Activated naive CD4-positive, alpha-beta T cell treated with anti-CD3 and anti-CD28 coated beads, Interleukin-2, amount 50 U/mL, for 24 hours (primary cell): ENCODE measurements at regions not wholly inside any gene's neighbourhood (a gene's known extent, or its start where the extent isn't known, plus 50 kb on each side); places are given as distances from the start of the nearest gene placed in this dataset.

ENCODE experiments used
- H3K27ac Mint-ChIP-seq: one replicate; pipeline ENCODE4 v1.8.0; 2021; ENCODE audit warnings: mild to moderate bottlenecking, mixed read lengths
- H3K27me3 Mint-ChIP-seq: one replicate; pipeline ENCODE4 v1.8.0; 2021; ENCODE audit warnings: mixed read lengths
- H3K36me3 Mint-ChIP-seq: one replicate; pipeline ENCODE4 v1.8.0; 2021; ENCODE audit warnings: mixed read lengths
- H3K4me1 Mint-ChIP-seq: one replicate; pipeline ENCODE4 v1.8.0; 2021; ENCODE audit warnings: mixed read lengths
- H3K4me3 Mint-ChIP-seq: one replicate; pipeline ENCODE4 v1.8.0; 2021; ENCODE audit warnings: mild to moderate bottlenecking, mixed read lengths
- H3K9me3 Mint-ChIP-seq: one replicate; pipeline ENCODE4 v1.8.0; 2021; ENCODE audit warnings: mixed read lengths

- Mint-ChIP-seq H3K36me3 (no peaks in the 10 kb centered on the region), H3K4me1 (no peaks in the 10 kb centered on the region), H3K27ac (no peak overlapping the region), H3K4me3 (no peak overlapping the region), H3K27me3 (no peaks in the 10 kb centered on the region), H3K9me3 (peaks cover 5% of the 10 kb centered on the region)
These were observed 1282.6 kb downstream of the NCAM2 start for GRCh38 chr21:22280851-22281250.

GRCh38 chr21:22288885-22289499 is 1290.8 kb downstream of the NCAM2 start:
- no peak overlapping the region for H3K27ac Mint-ChIP-seq

GRCh38 chr21:22292144-22292543 is 1293.9 kb downstream of the NCAM2 start:
- Mint-ChIP-seq H3K4me3 (no peak overlapping the region), H3K27ac (no peak overlapping the region), H3K27me3 (no peaks in the 10 kb centered on the region)

More at GRCh38 chr21:22288885-22289499, 1290.8 kb downstream of the NCAM2 start:
- Mint-ChIP-seq H3K4me1 (no peaks in the 10 kb centered on the region), H3K27me3 (no peaks in the 10 kb centered on the region), H3K36me3 (no peaks in the 10 kb centered on the region), H3K4me3 (no peak overlapping the region), H3K9me3 (peaks cover 5% of the 10 kb centered on the region)

GRCh38 chr21:22297575-22297974 is 1299.4 kb downstream of the NCAM2 start:
- Mint-ChIP-seq H3K4me3 (no peak overlapping the region), H3K9me3 (peaks cover 15% of the 10 kb centered on the region), H3K36me3 (peaks cover 2% of the 10 kb centered on the region), H3K27ac (no peak overlapping the region), H3K4me1 (no peaks in the 10 kb centered on the region), H3K27me3 (no peaks in the 10 kb centered on the region)

More at GRCh38 chr21:22292144-22292543, 1293.9 kb downstream of the NCAM2 start:
- peaks cover 4% of the 10 kb centered on the region for H3K9me3 Mint-ChIP-seq
- no peaks in the 10 kb centered on the region for H3K36me3 Mint-ChIP-seq
- H3K4me1 Mint-ChIP-seq: no peaks in the 10 kb centered on the region

GRCh38 chr21:22311741-22312462 is 1313.7 kb downstream of the NCAM2 start:
- no peaks in the 10 kb centered on the region for H3K4me1 Mint-ChIP-seq
- H3K36me3 Mint-ChIP-seq: no peaks in the 10 kb centered on the region
- no peaks in the 10 kb centered on the region for H3K27me3 Mint-ChIP-seq
- H3K27ac Mint-ChIP-seq: no peak overlapping the region
- no peaks in the 10 kb centered on the region for H3K9me3 Mint-ChIP-seq
- no peak overlapping the region for H3K4me3 Mint-ChIP-seq

GRCh38 chr21:22314963-22315362 is 1316.8 kb downstream of the NCAM2 start:
- Mint-ChIP-seq H3K9me3 (peaks cover 6% of the 10 kb centered on the region), H3K27ac (no peak overlapping the region), H3K4me1 (no peaks in the 10 kb centered on the region), H3K4me3 (no peak overlapping the region), H3K27me3 (no peaks in the 10 kb centered on the region), H3K36me3 (no peaks in the 10 kb centered on the region)

GRCh38 chr21:22319435-22319834 is 1321.2 kb downstream of the NCAM2 start:
- Mint-ChIP-seq H3K27me3 (no peaks in the 10 kb centered on the region), H3K36me3 (no peaks in the 10 kb centered on the region), H3K4me1 (no peaks in the 10 kb centered on the region), H3K9me3 (peaks cover 10% of the 10 kb centered on the region), H3K27ac (no peak overlapping the region), H3K4me3 (no peak overlapping the region)

- H3K27ac Mint-ChIP-seq: no peak overlapping the region
- H3K4me1 Mint-ChIP-seq: no peaks in the 10 kb centered on the region
- no peaks in the 10 kb centered on the region for H3K27me3 Mint-ChIP-seq
- peaks cover 31% of the 10 kb centered on the region for H3K9me3 Mint-ChIP-seq
- no peak overlapping the region for H3K4me3 Mint-ChIP-seq
- H3K36me3 Mint-ChIP-seq: no peaks in the 10 kb centered on the region
These were observed 1344.7 kb downstream of the NCAM2 start for GRCh38 chr21:22342889-22343288.

- H3K9me3 Mint-ChIP-seq: peaks cover 36% of the 10 kb centered on the region
- H3K27me3 Mint-ChIP-seq: no peaks in the 10 kb centered on the region
- no peaks in the 10 kb centered on the region for H3K4me1 Mint-ChIP-seq
- H3K4me3 Mint-ChIP-seq: no peak overlapping the region
- H3K36me3 Mint-ChIP-seq: no peaks in the 10 kb centered on the region
- H3K27ac Mint-ChIP-seq: no peak overlapping the region
These were observed 1345.1 kb downstream of the NCAM2 start for GRCh38 chr21:22343303-22343702.

GRCh38 chr21:22343721-22344120 is 1345.5 kb downstream of the NCAM2 start:
- no peak overlapping the region for H3K27ac Mint-ChIP-seq
- no peaks in the 10 kb centered on the region for H3K36me3 Mint-ChIP-seq
- H3K4me1 Mint-ChIP-seq: no peaks in the 10 kb centered on the region

GRCh38 chr21:22345624-22346023 is 1347.4 kb downstream of the NCAM2 start:
- Mint-ChIP-seq H3K9me3 (peaks cover 24% of the 10 kb centered on the region), H3K4me1 (no peaks in the 10 kb centered on the region), H3K27ac (no peak overlapping the region), H3K36me3 (no peaks in the 10 kb centered on the region), H3K4me3 (no peak overlapping the region), H3K27me3 (no peaks in the 10 kb centered on the region)

More at GRCh38 chr21:22343721-22344120, 1345.5 kb downstream of the NCAM2 start:
- Mint-ChIP-seq H3K27me3 (no peaks in the 10 kb centered on the region), H3K9me3 (peaks cover 33% of the 10 kb centered on the region), H3K4me3 (no peak overlapping the region)

GRCh38 chr21:22346576-22346975 is 1348.4 kb downstream of the NCAM2 start:
- H3K27me3 Mint-ChIP-seq: no peaks in the 10 kb centered on the region
- no peaks in the 10 kb centered on the region for H3K36me3 Mint-ChIP-seq
- H3K4me3 Mint-ChIP-seq: no peak overlapping the region
- no peak overlapping the region for H3K27ac Mint-ChIP-seq
- H3K4me1 Mint-ChIP-seq: no peaks in the 10 kb centered on the region
- H3K9me3 Mint-ChIP-seq: peaks cover 18% of the 10 kb centered on the region

- no peaks in the 10 kb centered on the region for H3K4me1 Mint-ChIP-seq
- H3K27me3 Mint-ChIP-seq: no peaks in the 10 kb centered on the region
- no peak overlapping the region for H3K27ac Mint-ChIP-seq
These were observed 1352.9 kb downstream of the NCAM2 start for GRCh38 chr21:22351076-22351475.

GRCh38 chr21:22352088-22352487 is 1353.9 kb downstream of the NCAM2 start:
- Mint-ChIP-seq H3K27me3 (no peaks in the 10 kb centered on the region), H3K4me3 (no peak overlapping the region), H3K27ac (no peak overlapping the region), H3K9me3 (peaks cover 10% of the 10 kb centered on the region), H3K4me1 (no peaks in the 10 kb centered on the region), H3K36me3 (no peaks in the 10 kb centered on the region)

More at GRCh38 chr21:22351076-22351475, 1352.9 kb downstream of the NCAM2 start:
- H3K9me3 Mint-ChIP-seq: peaks cover 10% of the 10 kb centered on the region
- H3K4me3 Mint-ChIP-seq: no peak overlapping the region
- no peaks in the 10 kb centered on the region for H3K36me3 Mint-ChIP-seq

GRCh38 chr21:22355949-22356348 is 1357.7 kb downstream of the NCAM2 start:
- Mint-ChIP-seq H3K4me1 (no peaks in the 10 kb centered on the region), H3K36me3 (no peaks in the 10 kb centered on the region), H3K4me3 (no peak overlapping the region), H3K9me3 (no peaks in the 10 kb centered on the region), H3K27ac (no peak overlapping the region), H3K27me3 (no peaks in the 10 kb centered on the region)

- no peaks in the 10 kb centered on the region for H3K27me3 Mint-ChIP-seq
- H3K36me3 Mint-ChIP-seq: no peaks in the 10 kb centered on the region
- H3K9me3 Mint-ChIP-seq: no peaks in the 10 kb centered on the region
- H3K4me1 Mint-ChIP-seq: no peaks in the 10 kb centered on the region
- no peak overlapping the region for H3K4me3 Mint-ChIP-seq
- no peak overlapping the region for H3K27ac Mint-ChIP-seq
These were observed 1358.5 kb downstream of the NCAM2 start for GRCh38 chr21:22356663-22357062.
